Middle frontal gyrus (tissue), 1 donor: ENCODE measurements at regions not wholly inside any gene's neighbourhood (a gene's known extent, or its start where the extent isn't known, plus 50 kb on each side); places are given as distances from the start of the nearest gene placed in this dataset.
"Not testable (repeated sequence)": the region's sequence is repeated elsewhere in the genome, so short reads cannot be mapped to it uniquely, and the experiment has no call there.

Experiments
- DNase-seq: peaks from one replicate; pipeline ENCODE4 v3.0.0-alpha.2; 2015; ENCODE audit warnings: low spot score; ENCODE audit errors: extremely low spot score

DNA sequence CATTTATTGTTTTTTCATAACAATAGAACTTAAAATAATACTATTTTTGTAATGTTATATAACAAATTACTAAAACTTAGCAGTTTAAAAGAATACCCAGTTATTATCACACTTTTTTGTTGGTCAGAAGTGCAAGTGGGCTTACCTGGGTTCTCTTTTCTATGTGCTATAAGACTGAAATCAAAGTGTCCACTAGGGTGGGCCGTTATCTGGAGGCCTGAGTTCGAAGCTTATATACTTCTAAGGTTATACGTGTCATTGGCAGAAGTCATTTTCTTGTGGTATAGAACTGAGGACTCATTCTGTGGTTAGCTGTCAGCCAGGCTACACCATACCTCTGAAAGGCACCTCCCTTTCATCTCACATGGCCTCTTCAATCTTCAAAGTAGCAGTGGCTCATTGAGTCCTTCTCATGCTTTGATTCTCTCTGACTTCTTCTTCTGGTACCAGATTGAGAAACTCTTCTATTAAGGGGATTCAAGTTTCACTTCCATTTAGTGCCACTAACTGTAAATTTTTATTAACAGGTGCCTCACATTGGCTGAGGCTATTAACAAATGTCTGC is 414.3 kb downstream of the AMY1C start:
- DNase-seq, result no peak

DNA sequence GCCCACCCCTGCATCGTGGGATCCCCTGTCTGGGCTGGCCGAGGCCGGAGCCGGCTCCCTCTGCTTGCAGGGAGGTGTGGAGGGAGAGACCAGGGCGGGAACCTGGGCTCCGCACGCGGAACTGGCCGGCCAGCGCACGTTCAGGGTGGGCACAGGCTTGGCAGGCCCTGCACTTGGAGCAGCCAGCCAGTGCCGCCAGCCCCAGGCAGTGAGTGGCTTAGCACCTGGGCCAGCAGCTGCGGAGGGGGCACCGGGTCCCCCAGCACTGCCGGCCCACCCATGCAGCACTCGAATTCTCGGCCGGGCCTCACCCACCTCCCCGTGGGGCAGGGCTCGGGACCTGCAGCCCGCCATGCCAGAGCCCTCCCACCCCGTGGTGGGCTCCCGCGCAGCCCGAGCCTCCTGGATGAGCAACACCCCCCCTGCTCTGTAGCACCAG is 422.6 kb downstream of the AMY1C start:
- DNase-seq, result no peak

DNA sequence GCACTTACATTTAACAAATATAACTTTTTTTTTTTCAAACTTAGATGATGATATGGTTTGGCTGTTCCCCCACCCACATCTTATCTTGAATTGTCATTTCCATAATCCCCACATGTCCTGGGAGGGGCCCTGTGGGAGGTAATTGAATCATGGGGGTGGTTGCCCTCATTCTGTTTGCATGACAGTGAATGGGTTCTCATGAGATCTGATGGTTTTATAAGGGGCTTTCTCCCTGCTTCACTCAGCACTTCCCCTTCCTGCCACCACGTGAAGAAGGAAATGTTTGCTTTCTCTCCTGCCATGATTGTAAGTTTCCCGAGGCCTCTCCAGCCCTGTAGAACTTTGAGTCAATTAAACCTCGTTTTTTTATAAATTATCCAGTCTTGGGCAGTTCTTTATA is 432.6 kb downstream of the AMY1C start:
- DNase-seq, result no peak

DNA sequence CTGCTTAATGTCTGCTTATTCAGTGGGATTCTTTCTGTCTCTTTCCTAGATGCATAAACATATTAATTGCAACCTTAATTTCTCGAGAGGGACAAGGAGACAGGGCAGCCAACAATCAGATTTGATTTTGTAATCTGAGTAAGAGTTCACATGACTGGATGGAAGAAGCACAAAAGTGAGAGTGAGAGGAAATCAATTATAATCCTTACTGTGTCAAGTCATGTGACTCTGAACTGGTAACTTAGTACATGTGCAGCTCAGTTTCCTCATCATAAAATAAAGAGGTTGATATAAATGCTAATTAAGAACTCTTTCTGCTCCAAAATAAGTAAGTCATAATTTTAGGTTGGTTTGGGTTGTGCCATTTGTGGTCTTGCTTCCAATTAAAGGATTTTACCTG is 439.5 kb downstream of the AMY1C start:
- no peak for DNase-seq

DNA sequence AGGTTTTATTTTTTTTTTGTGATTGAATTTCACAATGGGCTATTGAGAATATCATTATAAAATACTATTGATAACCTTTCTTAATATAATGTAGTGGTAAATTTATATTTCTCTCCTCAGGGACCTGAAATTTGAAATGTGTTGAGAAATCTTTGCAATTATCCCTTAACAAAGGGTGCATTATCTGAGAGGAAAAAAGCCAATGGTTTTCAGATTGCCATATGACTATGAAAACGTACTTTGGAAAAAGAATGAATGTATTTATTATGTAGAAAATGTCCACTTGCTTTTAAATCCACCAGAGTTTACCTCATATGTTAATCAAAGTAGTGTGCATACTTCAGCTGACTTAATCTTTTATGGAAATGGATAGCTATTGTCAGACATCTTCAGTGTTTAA is 441.1 kb downstream of the AMY1C start:
- no peak for DNase-seq

DNA sequence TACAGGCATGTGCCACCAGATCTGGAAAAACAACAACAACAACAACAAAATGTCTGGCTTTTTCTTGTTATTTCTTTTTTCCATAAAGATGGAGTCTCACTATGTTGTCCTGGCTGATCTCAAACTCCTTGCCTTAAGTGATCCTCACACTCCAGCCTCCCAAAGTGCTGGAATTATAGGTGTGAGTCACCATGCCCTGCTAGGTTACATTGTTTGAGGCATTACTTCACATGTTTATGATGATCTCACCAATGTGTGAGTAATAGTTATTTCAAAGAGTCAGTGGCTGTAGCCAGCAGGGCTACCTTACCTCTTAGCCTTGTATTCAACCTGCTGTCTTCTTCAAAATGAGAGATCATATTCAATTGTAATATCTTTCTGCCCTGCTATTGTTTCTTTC is 445.7 kb downstream of the AMY1C start:
- DNase-seq, result no peak

DNA sequence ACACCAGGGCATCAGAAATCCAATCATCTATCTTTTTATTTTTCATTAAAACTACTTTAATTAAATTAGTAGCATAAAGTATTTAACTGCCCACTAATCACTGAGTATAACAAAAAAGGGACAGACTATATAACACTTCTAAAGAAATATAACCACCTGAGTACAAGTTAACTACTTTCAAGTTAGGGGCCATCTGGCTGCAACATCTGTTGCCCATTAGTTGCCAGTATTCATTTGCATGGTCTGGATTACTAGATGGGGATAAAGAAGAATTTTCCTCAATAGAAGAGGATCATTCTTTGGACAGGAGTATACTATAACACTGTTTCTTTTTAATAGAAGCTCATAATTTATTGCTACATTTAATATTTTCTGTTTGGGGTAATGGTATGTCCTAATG is 446.4 kb downstream of the AMY1C start:
- no peak for DNase-seq

DNA sequence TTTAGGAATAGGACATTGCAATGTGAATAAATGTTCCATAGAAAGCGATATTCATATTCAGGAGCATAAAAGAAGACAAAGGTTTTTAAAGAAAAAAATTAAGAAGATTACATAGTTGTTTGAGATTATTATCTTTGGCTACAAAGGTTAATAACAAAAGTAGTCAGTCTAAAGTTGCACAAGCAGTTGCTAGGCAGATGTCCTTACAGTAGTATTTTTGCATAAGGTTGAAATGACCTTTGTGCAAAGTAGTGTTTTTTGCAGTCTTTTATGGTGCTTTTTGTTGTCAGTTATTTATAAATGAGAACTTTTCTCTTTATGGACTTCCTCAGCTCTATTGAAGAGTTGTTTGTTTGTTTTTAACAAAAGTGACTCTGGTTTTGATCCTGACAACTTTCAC is 447.8 kb downstream of the AMY1C start:
- DNase-seq, result no peak

DNA sequence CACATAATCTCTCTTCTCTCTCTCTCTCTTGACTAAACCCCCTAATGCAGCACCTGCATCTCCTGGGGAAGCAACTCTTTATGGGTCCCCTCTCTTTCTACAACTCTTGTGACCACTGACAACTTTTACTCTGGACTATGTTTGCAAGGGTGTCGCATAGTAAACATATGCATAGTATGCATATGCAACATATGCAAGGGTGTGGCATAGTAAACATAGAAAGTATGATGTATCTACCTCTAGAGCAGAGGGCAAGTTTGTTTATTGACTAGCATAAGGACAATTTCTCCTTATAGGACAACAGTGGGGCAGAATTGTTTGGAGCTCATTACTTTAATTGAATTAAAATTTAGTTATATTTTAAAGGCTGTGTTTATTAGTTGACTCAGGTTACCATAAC is 462.5 kb downstream of the AMY1C start:
- no peak for DNase-seq

DNA sequence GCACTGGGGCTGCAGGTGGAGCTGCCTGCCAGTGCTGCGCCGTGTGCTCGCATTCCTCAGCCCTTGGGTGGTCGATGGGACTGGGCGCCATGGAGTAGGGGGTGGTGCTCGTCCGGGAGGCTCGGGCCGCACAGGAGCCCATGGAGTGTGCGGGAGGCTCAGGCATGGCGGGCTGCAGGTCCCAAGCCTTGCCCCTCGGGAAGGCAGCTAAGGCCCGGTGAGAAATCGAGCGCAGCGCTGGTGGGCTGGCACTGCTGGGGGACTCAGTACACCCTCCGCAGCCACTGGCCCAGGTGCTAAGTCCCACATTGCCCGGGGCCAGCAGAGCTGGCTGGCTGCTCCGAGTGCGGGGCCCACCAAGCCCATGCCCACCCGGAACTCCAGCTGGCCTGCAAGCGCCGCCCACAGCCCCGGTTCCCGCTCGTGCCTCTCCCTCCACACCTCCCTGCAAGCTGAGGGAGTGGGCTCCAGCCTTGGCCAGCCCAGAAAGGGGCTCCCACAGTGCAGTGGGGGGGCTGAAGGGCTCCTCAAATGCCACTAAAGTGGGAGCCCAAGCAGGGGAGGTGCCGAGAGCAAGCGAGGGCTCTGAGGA is 467.8 kb downstream of the AMY1C start:
- not testable (repeated sequence) for DNase-seq

DNA sequence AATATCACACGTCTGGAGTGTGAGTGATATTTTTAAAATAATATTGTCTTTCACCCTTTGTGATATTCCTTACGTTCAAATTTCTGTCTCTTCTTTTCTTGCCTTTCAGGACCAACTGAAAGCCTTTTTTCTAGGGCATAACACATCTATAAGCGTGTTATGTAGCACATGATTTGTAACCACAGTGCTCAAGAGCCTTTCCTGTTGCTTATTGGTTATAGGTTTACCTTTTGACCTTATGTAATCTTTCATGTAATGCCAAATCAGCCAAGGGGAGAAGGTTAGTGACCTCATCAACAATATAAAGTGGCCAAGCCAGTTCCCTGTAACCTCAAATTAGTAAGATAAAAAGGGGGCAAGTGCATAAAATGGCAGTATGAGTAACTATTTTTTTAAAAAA is 480.2 kb downstream of the AMY1C start:
- no peak for DNase-seq

DNA sequence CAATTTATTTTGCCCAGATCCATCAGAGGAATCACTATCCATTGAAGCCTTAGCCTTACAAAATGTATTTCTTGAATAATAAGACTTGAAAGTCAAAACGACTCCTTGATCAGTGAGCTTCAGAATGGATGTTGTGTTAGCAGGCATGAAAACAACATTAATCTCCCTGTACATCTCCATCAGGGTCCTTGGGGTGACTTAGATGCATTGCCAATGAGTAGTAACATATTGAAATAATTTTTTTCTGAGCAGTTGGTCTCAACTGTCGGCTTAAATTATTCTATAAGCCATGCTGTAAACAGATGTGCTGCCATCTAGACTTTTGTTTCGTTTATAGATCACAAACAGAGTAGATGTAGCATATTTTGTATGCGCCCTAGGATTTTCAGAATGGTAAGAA is 482.0 kb downstream of the AMY1C start:
- no peak for DNase-seq

DNA sequence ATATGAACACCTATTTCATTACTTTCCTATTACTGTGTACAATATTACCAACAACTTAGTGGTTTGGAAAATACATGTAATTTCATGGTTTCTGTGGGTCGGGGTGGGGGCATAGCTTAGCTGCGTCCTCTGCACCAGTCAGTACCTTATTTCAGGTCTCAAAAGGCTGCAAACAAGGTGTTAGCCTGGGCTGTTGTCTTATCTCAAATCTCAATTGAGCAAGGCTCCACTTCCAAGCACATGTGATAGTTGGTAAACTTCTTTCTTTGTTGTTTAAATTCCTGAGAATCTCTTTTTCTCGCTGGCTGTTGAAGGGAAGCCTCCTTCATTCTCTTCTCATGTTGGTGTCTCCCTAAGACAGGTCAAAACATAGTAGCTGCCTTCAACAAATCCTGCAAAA is 485.4 kb downstream of the AMY1C start:
- DNase-seq, result no peak

DNA sequence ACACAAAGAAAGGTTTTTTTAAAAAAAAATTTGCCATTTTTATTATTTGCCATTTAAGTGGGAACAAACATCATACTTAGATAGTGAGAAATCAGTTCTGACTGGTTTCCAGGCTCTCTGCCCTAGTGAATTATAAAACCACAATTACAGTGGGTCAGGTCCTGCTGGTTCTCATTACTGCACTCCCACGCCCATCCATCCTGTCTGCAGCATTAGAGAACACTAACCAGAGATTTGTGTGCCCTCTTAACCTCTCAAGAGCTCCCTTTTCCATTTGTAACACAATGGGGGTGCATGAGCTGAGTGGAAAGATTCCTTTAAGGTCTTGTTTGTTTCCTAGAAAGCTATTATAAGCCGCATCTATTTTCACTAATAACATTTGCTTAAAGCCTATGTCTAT is 489.3 kb downstream of the AMY1C start:
- DNase-seq, result no peak

DNA sequence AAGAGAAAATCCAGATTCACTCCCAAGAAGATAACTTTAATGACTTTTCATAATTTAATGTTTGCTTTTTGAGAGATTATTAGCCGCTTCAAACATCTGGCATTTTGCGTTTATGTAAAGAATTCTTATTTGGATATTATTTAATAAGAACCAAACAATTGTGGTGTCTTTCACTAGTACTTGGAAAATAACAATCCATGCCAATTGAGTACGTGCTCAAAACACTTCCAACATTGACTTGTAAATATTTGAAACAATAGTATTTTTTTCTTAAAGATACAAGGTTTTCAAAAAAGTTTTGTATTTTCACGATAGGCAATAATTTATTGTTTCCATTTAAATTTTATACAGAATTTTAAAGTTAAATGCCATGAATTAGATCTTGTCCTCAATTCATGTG is 498.7 kb downstream of the AMY1C start:
- no peak for DNase-seq

DNA sequence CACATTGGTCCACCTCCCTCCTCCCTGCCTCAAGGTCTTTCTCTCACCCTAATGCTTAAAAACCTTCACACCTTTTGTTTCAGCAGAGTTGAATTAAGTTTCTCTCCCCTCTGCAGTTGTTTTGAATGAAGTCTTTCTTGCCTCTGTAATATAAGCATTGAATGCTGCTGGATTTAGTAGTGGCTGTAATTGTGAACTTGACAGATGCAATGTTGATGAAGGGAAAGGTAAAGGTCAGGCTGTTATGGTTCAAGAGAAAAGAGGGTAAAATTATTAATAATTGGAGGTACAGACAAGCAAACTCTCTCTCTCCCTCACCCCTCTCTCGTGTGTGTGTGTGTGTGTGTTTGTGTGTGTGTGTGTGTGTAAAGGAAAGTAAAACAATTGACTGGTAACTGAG is 509.8 kb downstream of the AMY1C start:
- no peak for DNase-seq

DNA sequence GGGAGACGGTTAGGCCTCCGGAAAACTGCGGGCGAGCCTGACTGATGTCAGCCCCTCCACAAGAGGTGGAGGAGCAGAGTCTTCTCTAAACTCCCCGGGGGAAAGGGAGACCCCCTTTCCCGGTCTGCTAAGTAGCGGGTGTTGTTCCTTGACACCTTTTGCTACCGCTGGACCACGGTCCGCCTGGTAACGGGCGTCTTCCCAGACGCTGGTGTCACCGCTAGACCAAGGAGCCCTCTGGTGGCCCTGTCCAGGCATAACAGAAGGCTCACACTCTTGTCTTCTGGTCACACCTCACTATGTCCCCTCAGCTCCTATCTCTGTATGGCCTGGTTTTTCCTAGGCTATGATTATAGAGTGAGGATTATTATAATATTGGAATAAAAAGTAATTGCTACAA is 513.4 kb downstream of the AMY1C start:
- DNase-seq, result not testable (repeated sequence)

DNA sequence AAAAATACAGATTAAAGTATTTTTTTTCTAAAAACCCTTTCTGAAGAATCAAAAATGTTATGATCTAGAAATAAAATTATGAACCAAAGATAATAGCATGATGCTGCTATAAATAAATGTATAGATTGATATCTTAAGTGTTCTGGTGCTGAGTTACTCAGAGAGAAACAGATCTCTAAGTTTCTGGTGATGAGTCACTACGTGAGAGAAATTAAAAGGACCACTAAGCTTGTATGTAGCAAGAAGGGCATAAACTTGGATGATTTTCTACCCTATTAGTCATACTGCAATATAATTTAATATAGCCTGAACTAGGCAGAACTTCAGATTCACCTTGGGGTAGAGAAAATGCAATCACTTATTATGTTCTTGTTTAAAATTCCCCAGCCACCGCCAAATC is 514.8 kb downstream of the AMY1C start:
- DNase-seq, result no peak

DNA sequence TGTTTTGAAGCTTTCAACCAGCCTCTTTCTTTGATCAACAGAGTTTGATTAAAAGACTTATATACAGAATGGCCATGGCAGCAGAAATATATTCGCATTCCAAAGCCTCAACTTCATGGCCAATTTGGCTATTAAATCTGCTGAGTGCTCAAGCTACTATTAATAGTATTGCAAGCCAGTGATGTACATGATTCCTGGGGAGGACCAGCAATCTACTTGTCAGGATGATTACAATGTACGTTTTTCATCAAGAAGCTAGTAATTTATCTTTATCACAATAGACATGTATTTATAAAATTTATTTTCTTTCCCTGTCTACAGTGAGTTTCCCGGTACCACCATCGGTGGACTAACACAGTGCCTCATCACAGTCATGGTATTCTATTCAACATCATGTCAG is 515.5 kb downstream of the AMY1C start:
- DNase-seq, result no peak

DNA sequence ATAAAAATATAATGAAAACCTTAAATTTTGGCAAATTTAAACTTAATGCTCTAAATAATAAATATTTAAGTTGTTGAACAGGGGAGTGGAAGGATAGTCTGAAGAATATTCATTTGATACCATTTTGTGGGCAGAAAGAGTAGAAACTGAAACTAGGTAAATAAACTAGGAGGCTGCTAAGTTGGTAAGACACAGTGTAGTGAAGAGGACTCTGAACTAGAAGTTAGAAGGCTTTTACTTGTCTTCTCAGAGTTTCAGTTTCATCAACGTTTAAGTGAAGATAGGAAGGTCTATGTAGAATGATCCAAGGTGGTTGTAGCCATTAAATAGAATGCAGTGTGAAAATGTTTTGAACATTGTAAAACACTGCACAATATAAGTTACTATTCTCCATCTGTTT is 516.9 kb downstream of the AMY1C start:
- no peak for DNase-seq

DNA sequence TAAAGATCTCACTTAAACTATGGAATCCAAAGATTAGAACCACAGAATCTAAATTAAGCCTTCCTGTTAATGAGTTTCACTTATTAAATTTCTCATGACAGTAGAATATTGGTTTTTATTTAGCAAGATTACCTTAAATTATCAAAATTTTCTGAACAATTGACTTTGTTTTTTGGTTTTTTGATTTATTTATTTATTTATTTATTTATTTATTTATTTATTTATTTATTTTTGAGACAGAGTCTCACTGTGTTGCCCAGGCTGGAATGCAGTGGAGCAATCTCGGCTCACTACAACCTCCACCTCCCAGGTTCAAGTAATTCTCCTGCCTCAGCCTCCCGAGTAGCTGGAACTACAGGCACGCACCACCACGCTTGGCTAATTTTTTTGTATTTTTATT is 538.6 kb downstream of the AMY1C start:
- not testable (repeated sequence) for DNase-seq

DNA sequence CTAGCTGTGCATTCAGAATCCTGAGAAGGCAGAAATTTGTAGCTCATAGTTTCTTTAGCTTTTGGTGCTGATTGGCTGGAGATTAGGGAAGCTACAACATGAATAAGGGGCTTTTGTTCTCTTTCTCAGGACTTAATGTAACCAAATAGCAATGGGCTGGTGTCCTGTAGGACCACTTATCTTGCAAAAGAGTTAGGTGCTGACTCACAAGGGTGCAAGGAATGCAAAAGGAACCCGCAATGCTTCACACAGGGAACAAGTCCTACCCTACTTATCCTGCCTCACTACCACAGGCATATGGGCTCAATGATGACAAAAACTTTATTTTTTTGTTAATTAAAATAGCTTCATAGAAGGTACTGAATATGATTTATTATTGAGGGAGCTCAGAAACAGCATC is 541.5 kb downstream of the AMY1C start:
- DNase-seq, result no peak

DNA sequence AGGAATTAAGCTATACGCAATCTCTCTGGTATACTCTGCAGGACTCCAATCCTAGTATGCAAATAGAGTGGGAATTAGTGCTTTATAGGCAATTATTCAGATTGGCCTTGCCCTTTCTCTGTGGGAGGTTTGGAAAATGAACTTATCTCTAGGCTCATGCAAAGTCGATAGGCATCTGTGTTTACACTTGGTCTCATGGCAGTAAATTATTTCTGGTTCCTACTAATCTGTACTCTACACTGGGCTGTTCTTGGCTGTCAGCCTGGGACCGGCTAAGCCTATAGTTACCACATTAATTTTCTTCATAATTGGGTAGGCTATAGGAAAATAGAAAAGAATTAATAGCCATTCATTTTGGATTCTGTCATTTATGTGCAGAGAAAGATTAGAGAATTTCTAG is 544.6 kb downstream of the AMY1C start:
- DNase-seq, result no peak

DNA sequence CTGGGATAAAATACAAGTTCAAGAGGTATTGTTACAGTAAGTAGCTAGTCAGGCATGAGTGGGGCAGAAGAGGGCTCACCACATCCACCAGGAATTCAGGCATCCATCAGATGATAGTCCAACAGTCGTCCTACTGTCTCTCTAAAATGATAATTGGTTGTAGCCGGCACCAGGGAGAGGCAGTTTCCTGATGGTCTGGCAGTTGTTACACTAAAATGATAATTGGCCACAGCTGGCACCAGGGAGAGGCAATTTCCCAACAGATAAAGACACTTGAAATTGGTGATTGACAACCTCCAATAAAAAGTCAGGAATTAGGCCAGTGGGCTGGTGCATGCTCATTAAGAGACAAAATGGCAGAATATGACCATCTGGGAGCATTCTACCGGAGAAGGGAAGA is 545.8 kb downstream of the AMY1C start:
- DNase-seq, result no peak
